ENCODE measurements at regions not wholly inside any gene's neighbourhood (a gene's known extent, or its start where the extent isn't known, plus 50 kb on each side); places are given as distances from the start of the nearest gene placed in this dataset.

DNA sequence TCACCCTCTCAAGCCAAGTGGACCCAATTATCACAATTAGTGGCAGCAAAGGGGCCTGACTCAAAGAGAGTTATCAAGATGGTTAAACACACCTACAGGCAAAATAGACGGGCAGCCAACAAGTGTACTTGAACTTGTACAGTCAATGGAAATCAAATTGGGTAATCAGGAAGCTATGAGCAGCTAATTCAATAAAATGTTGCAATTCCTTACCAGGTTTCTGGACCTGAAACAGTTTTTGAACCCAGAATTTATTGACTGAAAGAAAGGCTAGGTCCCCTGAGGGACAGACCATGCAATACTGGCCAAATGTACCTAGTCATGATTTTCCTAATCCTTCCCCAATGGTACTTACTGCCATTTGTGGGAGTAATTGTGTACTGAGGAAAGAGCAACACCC, 679.8 kb downstream of the EPM2A start:
- TF ChIP-seq EZH2 (IDR thresholded peaks at IDR 0.05): no peak
- TF ChIP-seq POLR2AphosphoS5 (IDR thresholded peaks at IDR 0.05; ENCODE audit: borderline replicate concordance, low read depth, low read length): no peak
- no peak for TF ChIP-seq FOXP2 (optimal IDR thresholded peaks at IDR 0.05; ENCODE audit: control extremely low read depth, extremely low read length, insufficient read depth)

Data from SK-N-MC (cell line).